CD4-positive, alpha-beta T cell (primary cell): ENCODE measurements at regions not wholly inside any gene's neighbourhood (a gene's known extent, or its start where the extent isn't known, plus 50 kb on each side); places are given as distances from the start of the nearest gene placed in this dataset.

ENCODE experiments used
- ATAC-seq: fragments of 200-7000 bp; cut with Tn5 transposase; one replicate; pipeline ENCODE4 v1.10.0; 2022; ENCODE audit warnings: mild to moderate bottlenecking; ENCODE audit not compliant: poor library complexity
- CTCF ChIA-PET: fragments of 350-600 bp; sonication (Branson Sonifier 250); formaldehyde crosslinking; loops from one replicate; lab custom pipeline; 2021; ENCODE audit warnings: antibody characterized with exemption, inconsistent platforms; lab: Charles Lee
- POLR2A ChIA-PET: fragments of 350-600 bp; sonication (Branson Sonifier 250); formaldehyde crosslinking; loops from one replicate; lab custom pipeline; 2021; ENCODE audit warnings: antibody characterized with exemption, inconsistent platforms; lab: Charles Lee
- DNase-seq, 14 experiments: peaks; one replicate each; pipeline ENCODE4 v3.0.0-alpha.2; 2013 to 2020; ENCODE audit warnings: mixed read lengths in 2 of 14
- H3K27ac ChIP-seq, 2 donors: one replicate each; pipeline versions ENCODE4 v1.5.1 to v1.7.0; 2013; ENCODE audit warnings: low read length in 2 of 2, low read depth in 1 of 2, mild to moderate bottlenecking in 1 of 2
- H3K27me3 ChIP-seq, 2 experiments: 1 replicate in 1 of 2; 2 replicates in 1 of 2; pipeline versions ENCODE4 v1.6.1 to v1.7.0; 2013; ENCODE audit warnings: low read length in 2 of 2, control low read depth in 1 of 2, mild to moderate bottlenecking in 1 of 2, moderate library complexity in 1 of 2; ENCODE audit not compliant: insufficient read depth in 2 of 2, control insufficient read depth in 1 of 2
- H3K36me3 ChIP-seq: one replicate; pipeline ENCODE4 v1.6.1; 2013; ENCODE audit warnings: low read length, control low read depth; ENCODE audit not compliant: insufficient read depth
- H3K4me1 ChIP-seq: one replicate; pipeline ENCODE4 v1.6.1; 2013; ENCODE audit warnings: low read length, control low read depth; ENCODE audit not compliant: insufficient read depth
- H3K4me3 ChIP-seq: one replicate; pipeline ENCODE4 v1.5.1; 2013; ENCODE audit warnings: mild to moderate bottlenecking, low read length, moderate library complexity
- H3K9me3 ChIP-seq, 2 experiments: 1 replicate in 1 of 2; 2 replicates in 1 of 2; pipeline versions ENCODE4 v1.6.1 to v1.7.0; 2013; ENCODE audit warnings: low read length in 2 of 2, mild to moderate bottlenecking in 2 of 2, control low read depth in 1 of 2, moderate library complexity in 1 of 2; ENCODE audit not compliant: control insufficient read depth in 1 of 2, insufficient read depth in 1 of 2
- H3K27ac Mint-ChIP-seq: one replicate; pipeline ENCODE4 v1.8.0; 2020; ENCODE audit warnings: mixed read lengths
- H3K27me3 Mint-ChIP-seq: one replicate; pipeline ENCODE4 v1.8.0; 2021; ENCODE audit warnings: mixed read lengths
- H3K36me3 Mint-ChIP-seq: one replicate; pipeline ENCODE4 v1.8.0; 2021; ENCODE audit warnings: low read depth, mixed read lengths
- H3K4me1 Mint-ChIP-seq: one replicate; pipeline ENCODE4 v1.8.0; 2021; ENCODE audit warnings: low read depth, mixed read lengths
- H3K4me3 Mint-ChIP-seq: one replicate; pipeline ENCODE4 v1.8.0; 2020; ENCODE audit warnings: mild to moderate bottlenecking, mixed read lengths
- H3K9me3 Mint-ChIP-seq: one replicate; pipeline ENCODE4 v1.8.0; 2020; ENCODE audit warnings: mixed read lengths
- intact Hi-C, 2 experiments: fragments of 100-400 bp; cut with DNase I in 1 of 2; cut with micrococcal nuclease in 1 of 2; formaldehyde crosslinking; loops; one replicate each; pipeline versions ENCODE4 v1.15.1 to v1.9.0; 2023 to 2025; cut with DNase I, micrococcal nuclease
- TF ChIP-seq, protein P1 (sequence below): fragments of 200-600 bp; IDR thresholded peaks from one replicate; pipeline ENCODE4 v1.8.0; 2022; ENCODE audit warnings: antibody characterized with exemption, mild to moderate bottlenecking

DNA sequence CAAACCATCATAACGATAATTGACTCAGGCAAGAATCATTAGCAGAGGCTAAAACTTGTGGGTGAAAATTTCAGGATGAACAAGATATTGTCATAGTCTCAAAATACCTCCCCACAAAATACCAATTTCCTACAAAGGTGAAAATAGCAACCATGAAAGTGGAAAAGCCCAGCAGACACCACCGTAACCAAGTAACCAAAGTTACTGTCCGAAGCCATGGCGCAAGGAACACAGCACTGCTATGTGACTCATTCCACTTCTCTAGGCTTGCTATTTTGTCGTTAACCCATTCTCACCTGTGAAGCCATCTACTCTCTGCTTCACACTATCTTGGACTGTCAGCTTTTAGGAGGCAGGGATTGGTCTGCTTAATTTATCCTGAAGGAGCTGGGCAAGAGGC is 113.8 kb upstream of the CACUL1 start:
- Histone ChIP-seq H3K27ac (no peak overlapping the region), H3K27me3 (peaks cover 0 to 1% of the 10 kb centered on the region in 2 experiments), H3K4me1 (no peaks in the 10 kb centered on the region), H3K4me3 (no peak overlapping the region), H3K36me3 (no peaks in the 10 kb centered on the region), H3K9me3 (no peaks in the 10 kb centered on the region)
- H3K4me1 Mint-ChIP-seq: no peaks in the 10 kb centered on the region
- POLR2A ChIA-PET: no interaction called here
- H3K36me3 Mint-ChIP-seq: no peaks in the 10 kb centered on the region
- H3K27me3 Mint-ChIP-seq: peaks cover 29% of the 10 kb centered on the region
- no peaks in the 10 kb centered on the region for H3K9me3 Mint-ChIP-seq
- no peak overlapping the region for H3K27ac Mint-ChIP-seq
- intact Hi-C loops: no loop called here
- TF ChIP-seq, protein P1, sequence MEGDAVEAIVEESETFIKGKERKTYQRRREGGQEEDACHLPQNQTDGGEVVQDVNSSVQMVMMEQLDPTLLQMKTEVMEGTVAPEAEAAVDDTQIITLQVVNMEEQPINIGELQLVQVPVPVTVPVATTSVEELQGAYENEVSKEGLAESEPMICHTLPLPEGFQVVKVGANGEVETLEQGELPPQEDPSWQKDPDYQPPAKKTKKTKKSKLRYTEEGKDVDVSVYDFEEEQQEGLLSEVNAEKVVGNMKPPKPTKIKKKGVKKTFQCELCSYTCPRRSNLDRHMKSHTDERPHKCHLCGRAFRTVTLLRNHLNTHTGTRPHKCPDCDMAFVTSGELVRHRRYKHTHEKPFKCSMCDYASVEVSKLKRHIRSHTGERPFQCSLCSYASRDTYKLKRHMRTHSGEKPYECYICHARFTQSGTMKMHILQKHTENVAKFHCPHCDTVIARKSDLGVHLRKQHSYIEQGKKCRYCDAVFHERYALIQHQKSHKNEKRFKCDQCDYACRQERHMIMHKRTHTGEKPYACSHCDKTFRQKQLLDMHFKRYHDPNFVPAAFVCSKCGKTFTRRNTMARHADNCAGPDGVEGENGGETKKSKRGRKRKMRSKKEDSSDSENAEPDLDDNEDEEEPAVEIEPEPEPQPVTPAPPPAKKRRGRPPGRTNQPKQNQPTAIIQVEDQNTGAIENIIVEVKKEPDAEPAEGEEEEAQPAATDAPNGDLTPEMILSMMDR: no peak
- no peak overlapping the region for H3K4me3 Mint-ChIP-seq
- CTCF ChIA-PET: no interaction called here
- ATAC-seq (no peak), DNase-seq (no peak)

DNA sequence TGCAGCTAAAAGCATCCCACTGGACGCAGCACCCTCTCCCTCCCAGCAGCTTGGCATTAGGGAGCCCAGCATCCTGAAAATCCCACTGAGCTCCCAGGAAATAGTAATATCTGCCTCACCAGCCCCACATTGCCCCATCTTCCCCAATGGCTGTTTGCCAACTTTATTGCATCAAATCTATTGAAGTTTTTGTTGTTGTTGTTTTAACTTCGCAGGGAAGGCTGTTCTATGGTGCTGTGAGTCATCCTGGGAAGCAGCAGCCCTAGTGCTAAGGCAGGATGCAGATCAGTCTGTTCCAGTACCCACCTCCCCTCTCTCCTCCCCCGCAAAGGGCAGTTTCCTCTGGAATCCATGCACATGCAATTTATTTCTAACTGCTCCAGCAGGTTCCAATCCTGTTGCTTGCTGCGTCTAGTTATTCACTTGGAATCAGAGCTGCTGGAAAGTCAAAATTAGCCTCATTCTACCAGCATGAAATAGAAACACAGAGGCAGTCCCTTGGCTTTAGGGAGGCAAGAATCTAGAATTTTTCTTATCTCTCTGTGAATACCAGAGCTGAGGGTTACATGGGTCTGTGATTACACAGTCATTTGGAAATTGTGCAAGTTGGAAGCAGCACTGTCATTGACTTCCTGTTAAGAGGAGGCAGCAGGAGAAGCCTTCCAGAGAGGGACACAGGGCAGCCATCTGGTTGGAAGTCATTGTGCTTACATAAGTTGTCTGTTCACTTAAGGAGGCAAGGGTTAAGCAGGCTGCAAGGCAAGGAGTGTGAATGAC is 115.9 kb upstream of the CACUL1 start:
- no peak overlapping the region for H3K27ac ChIP-seq
- ChIA-PET CTCF (no interaction called here), POLR2A (no interaction called here)
- Mint-ChIP-seq H3K36me3 (no peaks in the 10 kb centered on the region), H3K9me3 (peaks cover 2% of the 10 kb centered on the region), H3K27me3 (peaks cover 44% of the 10 kb centered on the region), H3K4me1 (no peaks in the 10 kb centered on the region), H3K27ac (no peak overlapping the region), H3K4me3 (no peak overlapping the region)
- no peak overlapping the region for H3K4me3 ChIP-seq
- intact Hi-C loops: no loop called here
- no peaks in the 10 kb centered on the region for H3K36me3 ChIP-seq
- peak in 2 of 14 experiments; percentile 9 to 22 for DNase-seq
- TF ChIP-seq, protein P1: no peak
- no peaks in the 10 kb centered on the region for H3K4me1 ChIP-seq
- no peaks in the 10 kb centered on the region for H3K9me3 ChIP-seq
- H3K27me3 ChIP-seq: peaks cover 7 to 18% of the 10 kb centered on the region in 2 experiments
- no peak for ATAC-seq

DNA sequence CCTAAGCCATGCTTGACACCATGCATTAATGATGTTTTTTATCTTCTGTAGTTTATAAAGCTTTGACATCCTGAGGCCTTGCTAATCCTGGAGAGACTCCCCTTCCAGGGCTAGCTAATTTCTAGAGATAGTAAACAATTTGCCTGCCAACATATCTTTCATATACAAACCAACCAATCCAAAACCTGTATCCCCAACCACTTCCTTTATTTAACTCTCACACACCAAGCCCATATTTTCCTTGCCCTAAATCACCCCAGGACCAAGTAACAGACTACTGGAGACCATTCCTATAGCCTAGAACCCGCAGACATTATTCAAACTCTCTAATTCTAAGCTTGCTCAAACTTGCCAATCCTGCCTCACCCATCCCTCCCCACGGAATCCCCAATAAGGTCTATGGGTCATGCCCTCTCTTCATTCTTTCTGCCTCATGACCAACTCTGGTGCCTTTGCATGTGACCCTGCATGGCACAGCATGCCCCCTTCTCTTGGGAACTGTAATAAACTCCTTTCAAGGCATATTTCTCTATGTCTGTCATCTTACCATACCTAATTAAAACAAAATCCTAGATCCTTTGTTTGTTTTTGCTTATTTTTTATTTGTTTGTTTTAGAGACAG is 116.6 kb upstream of the CACUL1 start:
- peaks cover 10 to 18% of the 10 kb centered on the region in 2 experiments for H3K27me3 ChIP-seq
- no peak for ATAC-seq
- Mint-ChIP-seq H3K9me3 (peaks cover 4% of the 10 kb centered on the region), H3K27me3 (peaks cover 47% of the 10 kb centered on the region), H3K27ac (no peak overlapping the region), H3K4me1 (no peaks in the 10 kb centered on the region), H3K36me3 (no peaks in the 10 kb centered on the region), H3K4me3 (no peak overlapping the region)
- H3K27ac ChIP-seq: no peak overlapping the region
- DNase-seq: no peak
- no peaks in the 10 kb centered on the region for H3K36me3 ChIP-seq
- peaks cover 0 to 3% of the 10 kb centered on the region in 2 experiments for H3K9me3 ChIP-seq
- TF ChIP-seq, protein P1: no peak
- no peak overlapping the region for H3K4me3 ChIP-seq
- ChIA-PET CTCF (interaction anchor here (0.6 kb wide), 1 partner anchor 1547 kb away, joined by 5 read pairs; no protein-coding TSS in a partner anchor), POLR2A (no interaction called here)
- intact Hi-C loops: no loop called here
- no peaks in the 10 kb centered on the region for H3K4me1 ChIP-seq
